Heart right ventricle (tissue), 16 donors: ENCODE measurements at regions not wholly inside any gene's neighbourhood (a gene's known extent, or its start where the extent isn't known, plus 50 kb on each side); places are given as distances from the start of the nearest gene placed in this dataset.
"Not testable (repeated sequence)": the region's sequence is repeated elsewhere in the genome, so short reads cannot be mapped to it uniquely, and the experiment has no call there.

Experiments used
- ATAC-seq, 8 donors: fragments of 200-7000 bp; cut with Tn5 transposase; one replicate each; pipeline ENCODE4 v1.9.1; 2020; ENCODE audit warnings: mild to moderate bottlenecking in 8 of 8, moderate library complexity in 8 of 8, moderate number of reproducible peaks in 1 of 8
- DNase-seq, 2 donors: peaks; one replicate each; pipeline ENCODE4 v3.0.0-alpha.2; 2020
- H3K27ac ChIP-seq, 10 donors: fragments of 200-600 bp; sonication (generic) in 2 of 10; one replicate each; pipeline versions ENCODE4 v1.5.0 to v1.8.0; 2020 to 2022; ENCODE audit warnings: mild to moderate bottlenecking in 3 of 10
- H3K27me3 ChIP-seq, 7 donors: fragments of 200-600 bp; one replicate each; pipeline ENCODE4 v1.8.0; 2021 to 2022; ENCODE audit warnings: mild to moderate bottlenecking in 2 of 7
- H3K36me3 ChIP-seq, 9 donors: fragments of 200-600 bp; sonication (generic) in 1 of 9; one replicate each; pipeline versions ENCODE4 v1.5.0 to v1.8.0; 2020 to 2022; ENCODE audit warnings: mild to moderate bottlenecking in 2 of 9
- H3K4me1 ChIP-seq, 9 donors: fragments of 200-600 bp; sonication (generic) in 1 of 9; one replicate each; pipeline versions ENCODE4 v1.5.0 to v1.8.0; 2020 to 2022; ENCODE audit warnings: mild to moderate bottlenecking in 4 of 9
- H3K4me3 ChIP-seq, 10 donors: fragments of 200-600 bp; sonication (generic) in 2 of 10; one replicate each; pipeline versions ENCODE4 v1.5.0 to v1.8.0; 2020 to 2022; ENCODE audit warnings: mild to moderate bottlenecking in 7 of 10, moderate library complexity in 2 of 10
- H3K9me3 ChIP-seq, 11 donors: fragments of 200-600 bp in 10 of 11; sonication (generic) in 2 of 11; one replicate each; pipeline versions ENCODE4 v1.5.0 to v1.8.0; 2013 to 2022; ENCODE audit warnings: mild to moderate bottlenecking in 2 of 11, control low read depth in 1 of 11, moderate library complexity in 1 of 11
- CTCF ChIP-seq, 9 donors: fragments of 200-600 bp; sonication (generic) in 2 of 9; IDR thresholded peaks; one replicate each; pipeline versions ENCODE4 v1.5.0 to v1.8.0; 2021 to 2022; ENCODE audit warnings: antibody characterized with exemption in 9 of 9, mild to moderate bottlenecking in 5 of 9, moderate library complexity in 1 of 9
- WGBS, 2 donors: extraction: QIAGEN DNeasy Blood & Tissue Kit; methylation state at CpG; one replicate each; pipeline ENCODE4 v1.1.7; 2013; ENCODE audit warnings: inconsistent platforms in 1 of 2; 5-methylcytosine and 5-hydroxymethylcytosine counted together
- intact Hi-C, 10 donors: fragments of 100-400 bp; cut with DNase I; formaldehyde crosslinking; loops; one replicate each; pipeline versions ENCODE4 v1.11.1 to v1.14.2; 2022
- donor health status: Arrhythmogenic right ventricular cardiomyopathy.
- donor health status: ischemic (EF 13 %, LVEDD 7.1; RV severe dilation, severe dysfunction).
- donor health status: healthy with polysubstance abuse.
- donor health status: DM: no; HTN: yes; CAD: no.
- donor health status: DM: no; HTN: no; CAD: no.
- donor health status: ischemic (EF 25% LVEDD 6.9; RV normal size, moderate dysfunction).
- donor health status: ischemic (EF 25% LVEDD 5.7; RV mildly dilated, moderate dysfunction).
- donor health status: healthy.
- donor health status: DM: yes; HTN: yes; CAD: no.
- donor health status: Ischemic cardiomyopathy.
- donor health status: ischemic (EF 35%, LVEDD 5.7; RV mildly dilated, moderate dysfunction).
- donor health status: nonischemic (EF 11% LVEDD 7.7; RV severe dilation, severe dysfunction).
- donor health status: DM: yes; HTN: yes; CAD: no.
- donor health status: PGD.
- donor health status: ischemic (EF 29% LVEDD 5.4; RV normal size, mild dysfunction).
- donor health status: nonischemic (EF 23%, LVEDD 6.1; RV moderate dilation, normal function).

- no peaks in the 10 kb centered on the region for H3K36me3 ChIP-seq
- intact Hi-C loops = no loop called here
- peaks cover 0 to 35% (median 6%) of the 10 kb centered on the region in 11 donors for H3K9me3 ChIP-seq
- no peaks in the 10 kb centered on the region for H3K4me1 ChIP-seq
- WGBS, 2 donors = 76 to 86% methylated on average over 1 of the region's 1 CpG
- no peaks in the 10 kb centered on the region for H3K27me3 ChIP-seq
- H3K27ac ChIP-seq = no peak overlapping the region
- TF ChIP-seq CTCF (IDR thresholded peaks at IDR 0.05) = no peak
- DNase-seq = no peak
- no peak for ATAC-seq
- H3K4me3 ChIP-seq = no peak overlapping the region
Observed at GRCh38 chr5:85651731-85652130, 966.0 kb upstream of the COX7C start.

- H3K4me1 ChIP-seq, H3K4me3 ChIP-seq, intact Hi-C loops, H3K27ac ChIP-seq, H3K36me3 ChIP-seq, ATAC-seq, DNase-seq, H3K27me3 ChIP-seq: not testable (repeated sequence)
- H3K9me3 ChIP-seq = peaks cover 0 to 42% (median 6%) of the 10 kb centered on the region in 11 donors
- 56 to 66% methylated on average over 3 of the region's 3 CpGs for WGBS, 2 donors
Observed at GRCh38 chr5:85654144-85654543, 963.6 kb upstream of the COX7C start.

DNA sequence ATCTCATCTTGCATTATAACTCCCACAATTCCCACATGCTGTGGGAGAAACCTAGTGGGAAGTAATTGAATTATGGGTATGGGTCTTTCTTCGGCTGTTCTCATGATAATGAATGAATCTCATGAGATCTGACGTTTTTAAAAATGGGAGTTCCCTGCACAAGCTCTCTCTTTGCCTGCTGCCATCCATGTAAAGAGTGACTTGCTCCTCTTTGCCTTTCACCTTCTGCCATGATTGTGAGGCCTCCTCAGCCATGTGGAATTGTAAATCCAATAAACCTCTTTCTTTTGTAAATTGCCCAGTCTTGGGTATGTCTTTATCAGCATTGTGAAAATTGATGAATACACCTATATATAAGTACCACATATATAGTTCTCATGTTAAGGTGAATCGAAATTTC, 961.7 kb upstream of the COX7C start:
- H3K27ac ChIP-seq = no peak overlapping the region
- no peaks in the 10 kb centered on the region for H3K4me1 ChIP-seq
- whole genome bisulfite sequencing, 2 donors = 64 to 74% methylated on average over 3 of the region's 3 CpGs
- TF ChIP-seq CTCF (IDR thresholded peaks at IDR 0.05) = no peak
- no peaks in the 10 kb centered on the region for H3K27me3 ChIP-seq
- H3K4me3 ChIP-seq = no peak overlapping the region
- ATAC-seq (no peak), DNase-seq (no peak)
- H3K9me3 ChIP-seq = peaks cover 0 to 39% (median 6%) of the 10 kb centered on the region in 11 donors
- no peaks in the 10 kb centered on the region for H3K36me3 ChIP-seq
- intact Hi-C loops = no loop called here

GRCh38 chr5:85657328-85657727, 960.4 kb upstream of the COX7C start:
- H3K4me1 ChIP-seq, intact Hi-C loops, DNase-seq, H3K4me3 ChIP-seq, H3K27me3 ChIP-seq, H3K36me3 ChIP-seq, ATAC-seq, H3K27ac ChIP-seq: not testable (repeated sequence)
- H3K9me3 ChIP-seq = peaks cover 0 to 42% (median 6%) of the 10 kb centered on the region in 11 donors
- WGBS, 2 donors = 86 to 87% methylated on average over 1 of the region's 1 CpG

DNA sequence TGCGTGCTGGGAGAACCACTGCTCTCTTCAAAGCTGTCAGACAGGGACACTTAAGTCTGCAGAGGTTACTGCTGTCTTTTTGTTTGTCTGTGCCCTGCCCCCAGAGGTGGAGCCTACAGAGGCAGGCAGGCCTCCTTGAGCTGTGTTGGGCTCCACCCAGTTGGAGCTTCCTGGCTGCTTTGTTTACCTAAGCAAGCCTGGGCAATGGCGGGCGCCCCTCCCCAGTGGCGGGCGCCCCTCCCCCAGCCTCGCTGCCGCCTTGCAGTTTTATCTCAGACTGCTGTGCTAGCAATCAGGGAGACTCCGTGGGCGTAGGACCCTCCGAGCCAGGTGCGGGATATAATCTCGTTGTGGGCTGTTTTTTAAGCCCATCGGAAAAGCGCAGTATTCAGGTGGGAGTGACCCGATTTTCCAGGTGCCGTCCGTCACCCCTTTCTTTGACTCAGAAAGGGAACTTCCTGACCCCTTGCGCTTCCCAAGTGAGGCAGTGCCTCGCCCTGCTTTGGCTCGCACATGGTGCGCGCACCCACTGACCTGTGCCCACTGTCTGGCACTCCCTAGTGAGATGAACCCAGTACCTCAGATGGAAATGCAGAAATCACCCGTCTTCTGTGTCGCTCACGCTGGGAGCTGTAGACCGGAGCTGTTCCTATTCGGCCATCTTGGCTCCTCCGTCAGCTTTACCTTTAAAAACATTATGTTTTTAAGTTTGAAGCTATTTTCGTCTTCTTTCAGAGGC, 954.6 kb upstream of the COX7C start:
- ATAC-seq, H3K4me1 ChIP-seq, H3K4me3 ChIP-seq, H3K36me3 ChIP-seq, intact Hi-C loops, DNase-seq, H3K27ac ChIP-seq, H3K27me3 ChIP-seq: not testable (repeated sequence)
- peaks cover 0 to 10% (median 0%) of the 10 kb centered on the region in 11 donors for H3K9me3 ChIP-seq
- whole genome bisulfite sequencing, 2 donors = 90 to 91% methylated on average over 21 to 23 of the region's 29 CpGs

- WGBS, 2 donors = 67 to 70% methylated on average over 2 of the region's 2 CpGs
- H3K36me3 ChIP-seq = no peaks in the 10 kb centered on the region
- DNase-seq (no peak), ATAC-seq (no peak)
- H3K4me3 ChIP-seq = no peak overlapping the region
- no peaks in the 10 kb centered on the region for H3K27me3 ChIP-seq
- intact Hi-C loops = no loop called here
- no peak overlapping the region for H3K27ac ChIP-seq
- TF ChIP-seq CTCF (IDR thresholded peaks at IDR 0.05) = no peak
- H3K9me3 ChIP-seq = peaks cover 0 to 10% (median 0%) of the 10 kb centered on the region in 11 donors
- no peaks in the 10 kb centered on the region for H3K4me1 ChIP-seq
Observed at GRCh38 chr5:85663708-85664031, 954.1 kb upstream of the COX7C start.
